Erythroblast (primary cell): ENCODE measurements at regions not wholly inside any gene's neighbourhood (a gene's known extent, or its start where the extent isn't known, plus 50 kb on each side); places are given as distances from the start of the nearest gene placed in this dataset.

Experiments
- GATA1 ChIP-seq: IDR thresholded peaks from 2 replicates; pipeline ENCODE4 v1.6.1; 2011; ENCODE audit warnings: low read depth, mild to moderate bottlenecking, control low read depth, low read length, moderate library complexity
- POLR2A ChIP-seq: IDR thresholded peaks from 2 replicates; pipeline ENCODE4 v1.6.1; 2011; ENCODE audit warnings: mild to moderate bottlenecking, low read length

GRCh38 chr5:26647781-26648180 is 390.6 kb downstream of the CDH9 start:
- TF ChIP-seq POLR2A (no peak), GATA1 (no peak)
